Effector memory CD4-positive, alpha-beta T cell (primary cell): ENCODE measurements at regions not wholly inside any gene's neighbourhood (a gene's known extent, or its start where the extent isn't known, plus 50 kb on each side); places are given as distances from the start of the nearest gene placed in this dataset.

ENCODE experiments used
- DNase-seq, 3 donors: peaks; one replicate each; pipeline ENCODE4 v3.0.0-alpha.2; 2020
- H3K27ac ChIP-seq: 2 replicates; pipeline ENCODE4 v1.7.0; 2013; ENCODE audit warnings: mild to moderate bottlenecking, low read length, moderate library complexity; ENCODE audit not compliant: insufficient read depth, poor library complexity, severe bottlenecking
- H3K27me3 ChIP-seq: replicated peaks from 2 replicates; pipeline ENCODE4 v1.7.0; 2013; ENCODE audit warnings: mild to moderate bottlenecking, low read length; ENCODE audit not compliant: insufficient read depth, control insufficient read depth, poor library complexity, severe bottlenecking
- H3K36me3 ChIP-seq: 2 replicates; pipeline ENCODE4 v1.7.0; 2013; ENCODE audit warnings: mild to moderate bottlenecking, low read length, moderate library complexity; ENCODE audit not compliant: control insufficient read depth, insufficient read depth
- H3K4me1 ChIP-seq: 2 replicates; pipeline ENCODE4 v1.7.0; 2013; ENCODE audit warnings: low read length, mild to moderate bottlenecking; ENCODE audit not compliant: control insufficient read depth, insufficient read depth, poor library complexity, severe bottlenecking
- H3K4me3 ChIP-seq: 2 replicates; pipeline ENCODE4 v1.7.0; 2013; ENCODE audit warnings: low read length, low read depth, mild to moderate bottlenecking; ENCODE audit not compliant: insufficient read depth, poor library complexity, severe bottlenecking
- H3K9me3 ChIP-seq: 2 replicates; pipeline ENCODE4 v1.7.0; 2013; ENCODE audit warnings: mild to moderate bottlenecking, low read length, moderate library complexity; ENCODE audit not compliant: control insufficient read depth

- Histone ChIP-seq H3K9me3 (no peaks in the 10 kb centered on the region), H3K36me3 (no peaks in the 10 kb centered on the region), H3K27me3 (no peaks in the 10 kb centered on the region), H3K4me1 (no peaks in the 10 kb centered on the region), H3K27ac (no peak overlapping the region), H3K4me3 (no peak overlapping the region)
- DNase-seq = no peak
These were observed 100.3 kb downstream of the IRX5 start for GRCh38 chr16:55030944-55031343.

DNA sequence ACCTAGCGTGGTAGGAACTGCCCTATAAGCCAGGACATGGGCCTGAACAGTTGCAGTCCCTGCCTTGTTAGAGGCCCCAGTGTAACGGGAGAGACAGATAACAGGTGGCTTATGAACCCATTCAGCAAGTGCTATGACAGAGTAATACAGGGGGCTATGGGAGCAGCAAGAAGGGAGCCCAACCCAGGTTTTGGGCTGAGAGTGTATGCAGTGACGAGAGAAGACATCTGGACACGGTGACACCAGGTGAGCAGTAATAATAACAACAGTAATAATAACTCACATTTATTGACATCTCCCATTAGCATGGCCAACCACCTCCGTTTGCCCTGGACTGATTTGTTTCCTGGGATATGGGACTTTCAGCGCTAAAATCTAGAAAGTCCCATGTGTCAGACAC, 100.8 kb downstream of the IRX5 start:
- Histone ChIP-seq H3K27me3 (no peaks in the 10 kb centered on the region), H3K9me3 (no peaks in the 10 kb centered on the region), H3K4me3 (no peak overlapping the region), H3K36me3 (no peaks in the 10 kb centered on the region), H3K27ac (no peak overlapping the region), H3K4me1 (no peaks in the 10 kb centered on the region)
- DNase-seq = no peak

DNA sequence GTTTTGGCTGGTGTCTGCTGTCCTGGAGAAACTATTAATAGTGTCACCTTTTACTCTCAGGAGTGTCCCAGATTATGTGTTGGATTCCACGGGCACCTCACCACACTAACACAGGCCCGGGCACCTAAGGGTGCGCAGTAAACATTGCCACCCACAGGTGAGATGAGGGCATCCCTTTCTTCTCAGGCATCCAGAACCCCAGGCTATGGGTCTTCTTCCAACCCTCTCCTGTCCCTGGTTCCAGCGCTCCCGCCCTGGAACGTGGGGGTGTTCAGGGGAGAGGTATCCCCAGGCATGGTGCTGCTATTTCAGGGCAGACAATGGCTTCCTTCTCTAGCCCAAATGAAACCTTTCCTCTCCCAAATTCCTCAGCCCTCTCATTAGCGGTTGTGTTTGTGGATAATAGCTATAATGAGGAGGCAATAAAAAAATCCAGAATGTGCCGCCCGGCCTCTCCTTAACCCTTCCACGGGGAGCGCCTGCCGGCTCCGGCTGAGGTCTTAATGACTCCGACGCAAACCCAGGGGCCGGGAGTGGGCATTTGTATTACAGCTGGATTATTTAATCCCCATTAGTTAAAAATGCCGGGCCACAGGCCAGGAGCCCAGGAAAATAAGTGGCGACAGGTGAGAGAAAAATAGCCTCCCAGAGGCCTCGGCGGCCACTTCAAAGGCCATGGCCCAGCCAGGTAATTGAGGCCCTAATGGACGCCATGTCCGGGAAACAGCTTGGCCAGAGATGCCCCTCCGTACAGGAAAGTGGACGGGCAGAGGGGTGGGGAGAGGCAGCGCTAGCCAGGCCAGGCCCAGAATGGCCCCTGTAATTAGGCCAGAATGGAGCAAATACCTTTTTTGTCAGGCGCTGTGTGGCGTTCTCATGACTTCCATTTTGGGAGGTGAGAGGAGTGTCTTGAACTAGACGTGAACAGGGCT, 102.8 kb downstream of the IRX5 start:
- Histone ChIP-seq H3K4me3 (no peak overlapping the region), H3K27me3 (no peaks in the 10 kb centered on the region), H3K4me1 (no peaks in the 10 kb centered on the region), H3K9me3 (no peaks in the 10 kb centered on the region), H3K27ac (no peak overlapping the region), H3K36me3 (no peaks in the 10 kb centered on the region)
- no peak for DNase-seq

DNA sequence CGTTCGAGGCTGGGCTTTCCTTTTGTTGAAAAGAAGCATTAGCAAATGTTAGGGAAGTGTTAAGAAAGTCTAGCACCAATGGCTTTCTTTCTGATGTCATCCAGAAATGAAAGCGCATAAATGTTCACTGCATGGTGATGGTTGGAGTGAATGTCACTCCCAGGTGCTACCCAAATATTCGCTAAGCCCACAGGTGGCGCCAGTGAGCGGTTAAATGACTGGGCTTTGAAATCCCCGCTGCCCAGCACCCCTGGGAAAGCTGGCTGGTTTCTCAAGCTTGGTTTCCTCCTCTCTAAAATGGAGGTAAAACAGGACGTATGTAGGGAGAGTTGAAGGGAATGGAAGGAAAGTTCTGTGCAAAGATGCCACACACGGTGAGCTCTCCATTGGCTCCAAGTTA, 104.4 kb downstream of the IRX5 start:
- Histone ChIP-seq H3K4me3 (no peak overlapping the region), H3K27ac (no peak overlapping the region)

GRCh38 chr16:55035956-55036355, 105.3 kb downstream of the IRX5 start:
- no peak overlapping the region for H3K4me3 ChIP-seq
- H3K36me3 ChIP-seq = no peaks in the 10 kb centered on the region
- H3K4me1 ChIP-seq = no peaks in the 10 kb centered on the region
- no peaks in the 10 kb centered on the region for H3K27me3 ChIP-seq
- no peaks in the 10 kb centered on the region for H3K9me3 ChIP-seq
- no peak overlapping the region for H3K27ac ChIP-seq
- DNase-seq = no peak

More for the DNA sequence above, 104.4 kb downstream of the IRX5 start:
- no peaks in the 10 kb centered on the region for H3K4me1 ChIP-seq
- H3K9me3 ChIP-seq = no peaks in the 10 kb centered on the region
- no peaks in the 10 kb centered on the region for H3K36me3 ChIP-seq
- no peaks in the 10 kb centered on the region for H3K27me3 ChIP-seq
- no peak for DNase-seq

GRCh38 chr16:55036371-55036821, 105.7 kb downstream of the IRX5 start:
- Histone ChIP-seq H3K27ac (no peak overlapping the region), H3K4me1 (no peaks in the 10 kb centered on the region), H3K9me3 (no peaks in the 10 kb centered on the region), H3K27me3 (no peaks in the 10 kb centered on the region), H3K36me3 (no peaks in the 10 kb centered on the region), H3K4me3 (no peak overlapping the region)
- no peak for DNase-seq

DNA sequence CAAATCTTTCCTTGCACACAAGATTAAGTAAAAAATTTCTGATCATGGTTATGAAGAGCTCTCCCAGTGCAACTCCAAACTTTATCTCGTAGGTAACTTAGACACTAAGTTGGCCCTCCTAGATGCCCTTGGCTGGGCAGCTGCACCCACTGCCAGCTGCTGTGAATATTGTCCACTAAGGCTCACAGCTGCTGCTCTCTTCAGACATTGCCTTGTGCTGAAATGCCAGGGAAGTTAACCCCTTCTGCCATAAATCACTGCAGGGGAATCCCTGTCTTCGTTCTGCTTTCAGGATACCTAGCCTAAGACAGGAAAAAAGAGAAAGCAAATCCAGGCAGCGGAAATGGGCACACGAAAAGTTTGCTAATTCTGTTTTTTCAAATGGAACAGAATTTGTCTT, 106.4 kb downstream of the IRX5 start:
- DNase-seq = no peak
- Histone ChIP-seq H3K4me3 (no peak overlapping the region), H3K27ac (no peak overlapping the region), H3K27me3 (no peaks in the 10 kb centered on the region), H3K9me3 (no peaks in the 10 kb centered on the region), H3K36me3 (no peaks in the 10 kb centered on the region), H3K4me1 (no peaks in the 10 kb centered on the region)

GRCh38 chr16:55037966-55038365, 107.3 kb downstream of the IRX5 start:
- Histone ChIP-seq H3K27ac (no peak overlapping the region), H3K36me3 (no peaks in the 10 kb centered on the region), H3K9me3 (no peaks in the 10 kb centered on the region), H3K4me1 (no peaks in the 10 kb centered on the region), H3K27me3 (no peaks in the 10 kb centered on the region), H3K4me3 (no peak overlapping the region)
- no peak for DNase-seq

DNA sequence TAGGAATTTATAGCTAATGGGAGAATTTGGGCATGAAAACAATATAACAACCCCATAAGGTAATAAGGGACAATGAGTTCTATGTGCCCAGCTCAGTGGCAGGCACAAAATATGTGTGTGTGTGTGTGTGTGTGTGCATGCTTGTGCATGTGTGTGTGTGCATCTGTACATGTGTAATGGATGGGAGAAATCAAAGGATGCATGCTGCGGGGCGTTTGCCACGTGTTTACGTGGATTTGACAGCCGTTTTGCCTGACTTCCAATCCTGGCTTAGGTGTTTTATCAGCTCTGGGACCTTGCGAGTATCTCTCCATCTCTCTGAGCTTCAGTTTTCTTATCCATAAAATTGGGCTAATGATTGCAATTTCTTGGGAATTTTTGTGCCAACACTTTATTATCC, 108.4 kb downstream of the IRX5 start:
- no peak for DNase-seq
- Histone ChIP-seq H3K27ac (no peak overlapping the region), H3K4me1 (no peaks in the 10 kb centered on the region), H3K27me3 (no peaks in the 10 kb centered on the region), H3K4me3 (no peak overlapping the region), H3K36me3 (no peaks in the 10 kb centered on the region), H3K9me3 (no peaks in the 10 kb centered on the region)

GRCh38 chr16:55039511-55039910, 108.8 kb downstream of the IRX5 start:
- Histone ChIP-seq H3K4me1 (no peaks in the 10 kb centered on the region), H3K27me3 (no peaks in the 10 kb centered on the region), H3K36me3 (no peaks in the 10 kb centered on the region), H3K9me3 (no peaks in the 10 kb centered on the region), H3K4me3 (no peak overlapping the region), H3K27ac (no peak overlapping the region)
- no peak for DNase-seq
